Esophagus (tissue), 2 donors: ENCODE measurements at regions not wholly inside any gene's neighbourhood (a gene's known extent, or its start where the extent isn't known, plus 50 kb on each side); places are given as distances from the start of the nearest gene placed in this dataset.

Experiments used
- H3K27ac ChIP-seq, 2 donors: one replicate each; pipeline ENCODE4 v1.5.1; 2013; ENCODE audit warnings: low read depth in 2 of 2, mild to moderate bottlenecking in 2 of 2, inconsistent platforms in 1 of 2, low read length in 1 of 2, moderate library complexity in 1 of 2
- H3K27me3 ChIP-seq, 2 donors: one replicate each; pipeline ENCODE4 v1.6.1; 2013; ENCODE audit warnings: low read length in 2 of 2, control low read depth in 1 of 2, mild to moderate bottlenecking in 1 of 2; ENCODE audit not compliant: insufficient read depth in 2 of 2, control insufficient read depth in 1 of 2
- H3K36me3 ChIP-seq, 2 donors: one replicate each; pipeline ENCODE4 v1.6.1; 2013; ENCODE audit warnings: low read length in 1 of 2; ENCODE audit not compliant: control insufficient read depth in 2 of 2, insufficient read depth in 2 of 2
- H3K4me1 ChIP-seq, 2 donors: one replicate each; pipeline ENCODE4 v1.6.1; 2013; ENCODE audit warnings: low read length in 1 of 2; ENCODE audit not compliant: control insufficient read depth in 2 of 2, insufficient read depth in 2 of 2
- H3K4me3 ChIP-seq, 2 donors: one replicate each; pipeline ENCODE4 v1.5.1; 2013; ENCODE audit warnings: low read length in 2 of 2, mild to moderate bottlenecking in 2 of 2, low read depth in 1 of 2, moderate library complexity in 1 of 2
- H3K9me3 ChIP-seq, 2 donors: one replicate each; pipeline ENCODE4 v1.6.1; 2013; ENCODE audit warnings: mild to moderate bottlenecking in 2 of 2, low read depth in 1 of 2, low read length in 1 of 2, moderate library complexity in 1 of 2; ENCODE audit not compliant: control insufficient read depth in 2 of 2, insufficient read depth in 1 of 2
- WGBS, 2 donors: extraction: QIAGEN DNeasy Blood & Tissue Kit; methylation state at CpG; one replicate each; pipeline ENCODE4 v1.1.7; 2013; 5-methylcytosine and 5-hydroxymethylcytosine counted together
- donor health status: healthy with polysubstance abuse.
- donor health status: Bipolar disorder and iron deficiency.

DNA sequence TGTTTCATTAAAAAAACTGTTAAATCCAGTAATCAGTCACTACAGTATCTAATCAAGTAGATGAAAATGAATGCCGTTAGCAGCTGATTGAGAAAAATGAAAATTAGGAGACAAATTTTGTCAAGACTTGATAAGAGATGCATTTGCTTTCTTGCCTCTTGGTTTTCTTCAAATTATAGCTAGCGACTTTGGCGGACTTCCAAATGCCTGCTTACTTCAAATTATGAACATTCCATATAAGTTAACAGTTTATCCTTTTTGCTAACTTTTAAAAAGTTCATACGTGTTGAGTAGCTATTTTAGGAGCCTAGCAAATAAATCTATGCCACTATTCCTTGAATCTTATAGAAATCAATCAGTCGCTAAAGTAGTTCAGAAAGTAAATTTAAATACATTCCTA lies 58.8 kb downstream of the PPP4R3C start:
- 73 to 76% methylated on average over 5 of the region's 5 CpGs for WGBS, 2 donors
- H3K4me1 ChIP-seq, result no peaks in the 10 kb centered on the region
- H3K4me3 ChIP-seq, result no peak overlapping the region
- no peaks in the 10 kb centered on the region for H3K27me3 ChIP-seq
- H3K27ac ChIP-seq, result no peak overlapping the region
- H3K36me3 ChIP-seq, result no peaks in the 10 kb centered on the region
- H3K9me3 ChIP-seq, result no peaks in the 10 kb centered on the region

DNA sequence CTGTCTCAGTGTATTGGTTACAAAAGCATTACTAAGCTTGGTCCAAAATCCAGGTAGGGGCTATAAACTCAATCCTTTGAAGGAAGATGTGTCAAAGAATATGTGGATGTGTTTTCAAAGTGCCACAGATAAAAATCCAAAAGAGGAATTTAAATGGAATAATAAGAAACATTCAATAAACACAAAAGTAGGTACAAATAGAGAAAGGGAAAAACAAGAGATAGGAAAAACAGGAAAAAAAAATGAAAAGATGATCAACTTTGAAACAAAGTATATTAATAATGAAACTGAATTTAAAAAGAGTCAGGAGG lies 64.0 kb downstream of the PPP4R3C start:
- Histone ChIP-seq H3K36me3 (no peaks in the 10 kb centered on the region), H3K27me3 (no peaks in the 10 kb centered on the region), H3K4me3 (no peak overlapping the region), H3K27ac (no peak overlapping the region), H3K9me3 (no peaks in the 10 kb centered on the region), H3K4me1 (no peaks in the 10 kb centered on the region)

DNA sequence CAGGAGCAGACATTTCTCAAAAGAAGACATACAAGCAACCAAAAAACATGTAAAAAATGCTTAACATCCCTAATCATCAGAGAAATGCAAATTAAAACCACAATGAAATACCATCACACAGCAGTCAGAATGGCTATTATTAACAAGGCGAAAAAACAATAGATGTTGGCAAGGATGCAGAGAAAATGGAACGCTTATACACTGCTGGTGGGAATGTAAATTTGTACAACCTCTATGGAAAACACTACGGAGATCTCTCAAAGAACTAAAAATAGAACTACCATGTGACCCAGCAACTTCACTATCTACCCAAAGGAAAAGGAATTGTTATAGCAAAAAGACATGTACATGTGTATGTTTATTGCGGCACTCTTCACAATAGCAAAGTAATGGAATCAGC lies 71.5 kb downstream of the PPP4R3C start:
- WGBS, 2 donors, result 69 to 76% methylated on average over 4 of the region's 4 CpGs
- H3K27me3 ChIP-seq, result no peaks in the 10 kb centered on the region

DNA sequence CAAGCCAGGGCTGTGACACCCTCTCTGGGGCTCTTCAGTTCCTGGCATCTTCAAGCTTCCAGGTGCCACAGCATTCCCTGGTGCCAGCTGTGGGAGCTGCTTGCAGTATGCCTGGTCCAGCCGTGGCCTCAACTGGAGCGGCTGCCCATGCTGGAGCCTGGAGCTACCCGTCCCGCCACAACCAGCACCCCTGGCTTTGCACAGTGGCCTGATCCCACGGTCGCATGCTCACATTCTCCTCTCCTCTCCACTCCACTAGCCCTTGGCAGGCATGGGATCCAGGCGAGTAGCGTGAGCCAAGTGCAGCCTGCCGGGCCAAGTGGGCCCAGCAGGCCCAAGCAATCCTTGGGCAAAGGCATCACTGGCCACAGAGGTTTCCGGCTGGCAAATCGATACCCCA lies 81.7 kb downstream of the PPP4R3C start:
- no peaks in the 10 kb centered on the region for H3K4me1 ChIP-seq
- peaks cover 0 to 2% of the 10 kb centered on the region in 2 donors for H3K9me3 ChIP-seq
- H3K36me3 ChIP-seq, result no peaks in the 10 kb centered on the region
- H3K27me3 ChIP-seq, result no peaks in the 10 kb centered on the region
- no peak overlapping the region for H3K27ac ChIP-seq
- WGBS, 2 donors, result 94 to 96% methylated on average over 10 to 11 of the region's 11 CpGs
- H3K4me3 ChIP-seq, result no peak overlapping the region

More for the DNA sequence above, 71.5 kb downstream of the PPP4R3C start:
- Histone ChIP-seq H3K9me3 (no peaks in the 10 kb centered on the region), H3K4me1 (no peaks in the 10 kb centered on the region), H3K27ac (no peak overlapping the region), H3K36me3 (no peaks in the 10 kb centered on the region), H3K4me3 (no peak overlapping the region)

DNA sequence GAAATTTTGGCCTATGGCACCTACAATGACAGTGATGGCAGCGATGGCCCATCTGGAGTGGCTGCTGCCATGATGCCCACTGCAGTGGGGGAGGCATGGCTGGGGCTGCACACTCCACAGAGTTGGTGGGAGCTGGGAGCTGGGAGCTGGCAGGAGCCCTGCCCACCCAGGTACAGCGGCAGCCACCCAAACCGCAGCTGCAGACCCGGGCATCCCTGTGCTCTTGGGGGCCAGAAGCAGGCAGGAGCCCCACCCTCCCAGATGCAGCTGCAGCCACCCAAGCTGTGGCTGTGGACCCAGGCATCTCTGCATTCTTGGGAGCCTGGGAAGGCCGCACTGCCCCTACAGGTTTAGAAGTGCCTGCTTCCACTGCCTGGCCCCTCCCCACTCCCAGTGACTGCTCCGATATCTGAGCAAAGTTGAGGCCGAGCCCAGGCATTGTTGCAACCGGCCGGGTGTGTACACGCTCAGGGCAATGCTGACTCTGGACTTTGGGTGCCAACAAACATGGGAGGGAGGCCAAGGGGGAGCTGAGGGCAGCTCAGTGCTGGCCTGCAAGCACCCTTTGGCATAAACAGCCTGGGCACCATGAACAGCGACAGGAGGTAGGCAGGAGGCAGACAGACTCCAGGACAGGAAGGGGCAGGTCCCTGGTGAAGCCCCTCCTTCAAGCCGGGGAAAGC lies 82.8 kb downstream of the PPP4R3C start:
- WGBS, 2 donors, result 69 to 80% methylated on average over 12 of the region's 12 CpGs
- H3K27ac ChIP-seq, result no peak overlapping the region
- peaks cover 0 to 2% of the 10 kb centered on the region in 2 donors for H3K9me3 ChIP-seq
- H3K27me3 ChIP-seq, result no peaks in the 10 kb centered on the region
- no peaks in the 10 kb centered on the region for H3K4me1 ChIP-seq
- H3K36me3 ChIP-seq, result no peaks in the 10 kb centered on the region
- H3K4me3 ChIP-seq, result no peak overlapping the region

DNA sequence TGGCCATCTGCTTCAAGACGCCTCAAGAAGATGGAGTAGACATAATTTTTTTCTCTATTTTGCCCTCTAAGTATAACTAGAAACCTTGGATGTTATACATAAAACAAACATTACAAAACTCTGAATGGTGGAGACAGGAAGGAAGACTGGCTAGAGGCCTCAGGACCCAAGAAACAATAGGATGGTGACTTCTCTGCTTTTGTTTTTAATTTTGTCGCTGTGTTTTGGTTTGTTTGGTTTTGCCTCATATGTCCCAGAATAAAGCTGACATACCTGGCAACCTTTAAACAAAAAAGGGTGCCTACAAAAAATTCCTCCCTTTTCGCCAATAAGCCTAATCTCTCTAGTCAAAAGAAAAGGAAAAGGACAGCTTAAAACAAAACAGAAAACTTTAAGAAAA lies 109.1 kb downstream of the PPP4R3C start:
- Histone ChIP-seq H3K4me1 (no peaks in the 10 kb centered on the region), H3K9me3 (no peaks in the 10 kb centered on the region), H3K27me3 (no peaks in the 10 kb centered on the region), H3K27ac (no peak overlapping the region), H3K36me3 (no peaks in the 10 kb centered on the region), H3K4me3 (no peak overlapping the region)
- 65 to 73% methylated on average over 3 of the region's 3 CpGs for WGBS, 2 donors

DNA sequence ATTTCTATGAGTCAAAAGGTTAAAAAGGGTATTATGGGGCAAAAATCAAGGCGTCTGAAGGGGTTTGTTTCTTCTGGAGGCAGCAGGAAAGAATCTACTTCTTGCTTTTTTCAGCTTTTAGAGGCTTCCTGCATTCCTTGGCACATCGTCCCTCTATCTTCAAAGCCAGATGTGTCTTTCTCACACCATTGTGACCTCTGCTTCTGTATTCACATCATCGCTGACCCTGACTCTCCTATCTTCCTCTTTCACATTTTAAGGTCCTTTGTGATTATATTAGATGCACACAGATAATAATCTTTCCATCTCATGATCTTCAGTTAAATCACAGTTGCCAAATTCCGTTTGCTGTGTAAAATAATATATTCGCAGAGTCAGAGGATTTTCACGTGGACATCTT lies 112.7 kb downstream of the PPP4R3C start:
- 46 to 51% methylated on average over 6 of the region's 6 CpGs for WGBS, 2 donors
- no peaks in the 10 kb centered on the region for H3K9me3 ChIP-seq
- H3K27ac ChIP-seq, result no peak overlapping the region
- H3K4me3 ChIP-seq, result no peak overlapping the region
- H3K36me3 ChIP-seq, result no peaks in the 10 kb centered on the region
- no peaks in the 10 kb centered on the region for H3K4me1 ChIP-seq
- H3K27me3 ChIP-seq, result no peaks in the 10 kb centered on the region

DNA sequence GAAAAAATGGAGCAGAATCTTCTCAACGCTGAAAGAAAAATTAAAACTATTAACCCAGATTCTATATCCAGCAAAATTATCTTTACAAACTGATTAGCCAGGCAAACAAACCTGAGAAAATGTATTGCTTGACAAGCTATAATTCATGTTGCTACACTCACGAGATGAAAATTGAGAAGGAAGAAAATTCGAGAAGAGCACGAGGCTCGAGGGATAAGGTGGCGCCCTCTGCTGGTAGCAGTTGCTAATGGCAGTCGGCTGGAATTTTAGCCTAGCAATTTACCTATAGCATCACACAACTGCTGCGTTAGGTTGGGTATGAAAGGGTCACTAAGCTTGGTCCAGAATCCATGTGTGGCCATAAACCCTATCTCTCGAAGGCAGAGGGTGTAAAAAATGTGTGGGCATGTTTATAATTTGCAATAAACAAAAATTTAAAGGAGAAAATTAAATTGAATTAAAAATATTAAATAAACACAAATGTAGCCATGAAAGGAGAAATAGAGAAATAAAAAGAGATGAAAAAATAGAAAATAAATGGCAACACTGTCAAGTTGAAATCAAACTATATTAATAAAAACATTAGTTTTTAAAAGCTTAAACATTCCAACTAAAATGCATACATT lies 126.6 kb downstream of the PPP4R3C start:
- 19 to 21% methylated on average over 9 of the region's 9 CpGs for WGBS, 2 donors
- Histone ChIP-seq H3K4me1 (no peaks in the 10 kb centered on the region), H3K27me3 (no peaks in the 10 kb centered on the region), H3K4me3 (no peak overlapping the region), H3K36me3 (no peaks in the 10 kb centered on the region), H3K9me3 (no peaks in the 10 kb centered on the region), H3K27ac (no peak overlapping the region)

DNA sequence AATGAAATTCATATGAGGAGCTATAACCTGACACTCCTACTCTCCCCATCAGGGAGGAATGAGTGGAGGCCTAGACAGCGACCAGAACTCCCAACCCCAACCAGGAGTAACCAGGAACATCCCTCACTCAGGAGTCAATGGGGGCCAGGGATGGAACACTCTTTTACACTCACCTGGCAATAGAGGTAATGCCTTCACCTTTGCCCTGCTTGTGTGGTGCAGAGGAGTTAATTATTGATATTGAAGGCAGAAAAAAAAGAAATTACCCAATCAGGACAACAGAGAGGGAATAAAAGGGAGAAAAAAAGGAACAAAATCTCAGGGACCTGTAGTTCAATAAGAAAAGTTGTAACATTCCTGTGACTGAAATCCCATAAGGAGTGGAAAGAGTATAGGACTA lies 141.5 kb downstream of the PPP4R3C start:
- H3K27me3 ChIP-seq, result no peaks in the 10 kb centered on the region
- no peak overlapping the region for H3K27ac ChIP-seq
- no peaks in the 10 kb centered on the region for H3K9me3 ChIP-seq
- H3K36me3 ChIP-seq, result no peaks in the 10 kb centered on the region
- no peaks in the 10 kb centered on the region for H3K4me1 ChIP-seq
- 23 to 57% methylated on average over 1 of the region's 1 CpG for WGBS, 2 donors
- H3K4me3 ChIP-seq, result no peak overlapping the region

DNA sequence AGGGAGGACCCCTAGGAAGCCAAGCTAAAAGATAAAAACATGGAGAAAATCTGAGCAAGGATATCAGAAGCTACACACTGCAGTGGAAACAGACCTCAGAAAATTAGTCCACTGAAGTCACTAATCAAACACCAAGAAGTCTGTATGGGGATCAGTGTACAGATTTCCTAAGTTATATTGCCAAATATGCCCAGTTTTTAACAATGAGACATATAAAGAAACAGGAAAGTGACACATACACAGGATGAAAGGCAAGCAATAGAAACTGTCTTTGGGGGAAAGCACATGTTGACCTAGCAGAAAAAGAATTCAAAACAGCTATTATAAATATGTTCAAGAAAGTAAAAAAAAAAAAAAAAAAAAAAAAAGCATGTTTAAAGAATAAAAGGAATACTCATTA lies 153.7 kb downstream of the PPP4R3C start:
- H3K9me3 ChIP-seq, result no peaks in the 10 kb centered on the region
- H3K4me1 ChIP-seq, result no peaks in the 10 kb centered on the region
- H3K36me3 ChIP-seq, result no peaks in the 10 kb centered on the region
- no peak overlapping the region for H3K27ac ChIP-seq
- H3K4me3 ChIP-seq, result no peak overlapping the region
- no peaks in the 10 kb centered on the region for H3K27me3 ChIP-seq
